Mucosa of descending colon (tissue), 3 donors: ENCODE measurements at regions not wholly inside any gene's neighbourhood (a gene's known extent, or its start where the extent isn't known, plus 50 kb on each side); places are given as distances from the start of the nearest gene placed in this dataset.

Experiments used
- ATAC-seq: fragments of 200-7000 bp; cut with Tn5 transposase; one replicate; pipeline ENCODE4 v1.9.1; 2020; ENCODE audit warnings: mild to moderate bottlenecking, moderate library complexity
- DNase-seq, 3 donors: peaks; one replicate each; pipeline ENCODE4 v3.0.0-alpha.2; 2020
- H3K36me3 ChIP-seq: fragments of 200-600 bp; one replicate; pipeline ENCODE4 v1.8.0; 2021; ENCODE audit warnings: low read depth, mild to moderate bottlenecking
- H3K4me1 ChIP-seq: fragments of 200-600 bp; one replicate; pipeline ENCODE4 v1.8.0; 2021; ENCODE audit warnings: low read depth, mild to moderate bottlenecking
- H3K4me3 ChIP-seq: fragments of 200-600 bp; one replicate; pipeline ENCODE4 v1.8.0; 2021; ENCODE audit warnings: mild to moderate bottlenecking
- H3K9me3 ChIP-seq: fragments of 200-600 bp; one replicate; pipeline ENCODE4 v1.8.0; 2021; ENCODE audit warnings: mild to moderate bottlenecking
- CTCF ChIP-seq: fragments of 200-600 bp; IDR thresholded peaks from one replicate; pipeline ENCODE4 v1.8.0; 2022; ENCODE audit warnings: antibody characterized with exemption, mild to moderate bottlenecking
- intact Hi-C, 2 donors: fragments of 100-400 bp; cut with DNase I in 1 of 2; cut with micrococcal nuclease in 1 of 2; formaldehyde crosslinking; loops; one replicate each; pipeline versions ENCODE4 v1.11.0 to v1.11.1; 2022; cut with DNase I, micrococcal nuclease
- donor health status: DM: no; HTN: no; CAD: no; lungs with moderate emphysema.
- donor health status: DM: no; HTN: no; CAD: no.
- donor health status: DM: no; HTN: yes; CAD: no.

GRCh38 chr11:30106222-30107181 lies 89.7 kb upstream of the KCNA4 start:
- no peaks in the 10 kb centered on the region for H3K36me3 ChIP-seq
- H3K9me3 ChIP-seq, result no peaks in the 10 kb centered on the region
- intact Hi-C loops, result no loop called here
- no peak for DNase-seq
- TF ChIP-seq CTCF, result no peak
- H3K4me1 ChIP-seq, result no peaks in the 10 kb centered on the region
- ATAC-seq, result no peak
- no peak overlapping the region for H3K4me3 ChIP-seq

- no peak for TF ChIP-seq CTCF
- DNase-seq (no peak), ATAC-seq (no peak)
- intact Hi-C loops, result no loop called here
- Histone ChIP-seq H3K36me3 (no peaks in the 10 kb centered on the region), H3K4me3 (no peak overlapping the region), H3K9me3 (no peaks in the 10 kb centered on the region), H3K4me1 (no peaks in the 10 kb centered on the region)
Measured at GRCh38 chr11:30107899-30108298, 91.1 kb upstream of the KCNA4 start.

- DNase-seq (no peak), ATAC-seq (no peak)
- intact Hi-C loops, result no loop called here
- H3K4me1 ChIP-seq, result no peaks in the 10 kb centered on the region
- no peaks in the 10 kb centered on the region for H3K36me3 ChIP-seq
- H3K4me3 ChIP-seq, result no peak overlapping the region
- no peaks in the 10 kb centered on the region for H3K9me3 ChIP-seq
- no peak for TF ChIP-seq CTCF
Measured at GRCh38 chr11:30109774-30110173, 92.9 kb upstream of the KCNA4 start.

- no peak overlapping the region for H3K4me3 ChIP-seq
- H3K9me3 ChIP-seq, result no peaks in the 10 kb centered on the region
- TF ChIP-seq CTCF, result no peak
- no peaks in the 10 kb centered on the region for H3K4me1 ChIP-seq
- intact Hi-C loops, result no loop called here
- DNase-seq (no peak), ATAC-seq (no peak)
- H3K36me3 ChIP-seq, result no peaks in the 10 kb centered on the region
Measured at GRCh38 chr11:30110691-30111090, 93.9 kb upstream of the KCNA4 start.

- Histone ChIP-seq H3K4me3 (no peak overlapping the region), H3K4me1 (no peaks in the 10 kb centered on the region), H3K36me3 (no peaks in the 10 kb centered on the region), H3K9me3 (no peaks in the 10 kb centered on the region)
- ATAC-seq, result no peak
- no peak for DNase-seq
- intact Hi-C loops, result no loop called here
- TF ChIP-seq CTCF, result no peak
Measured at GRCh38 chr11:30111786-30112185, 95.0 kb upstream of the KCNA4 start.
